Breast epithelium (tissue), 3 donors: ENCODE measurements at regions not wholly inside any gene's neighbourhood (a gene's known extent, or its start where the extent isn't known, plus 50 kb on each side); places are given as distances from the start of the nearest gene placed in this dataset.

ENCODE experiments used
- CTCF ChIP-seq, 3 donors: fragments of 450-650 bp; IDR thresholded peaks; one replicate each; pipeline ENCODE4 v1.5.1; 2016 to 2017; ENCODE audit warnings: antibody characterized with exemption in 3 of 3, mild to moderate bottlenecking in 3 of 3, moderate library complexity in 3 of 3
- POLR2AphosphoS5 ChIP-seq, 3 donors: sonication (generic); formaldehyde crosslinking; IDR thresholded peaks; one replicate each; pipeline ENCODE4 v1.6.1; 2017; ENCODE audit warnings: antibody characterized with exemption in 3 of 3

- TF ChIP-seq POLR2AphosphoS5 (IDR thresholded peaks at IDR 0.05) (no peak), CTCF (IDR thresholded peaks at IDR 0.05) (no peak)
These were observed 243.7 kb downstream of the ALDH8A1 start for GRCh38 chr6:134706153-134706552.
